Panc1 (cell line): ENCODE measurements at regions not wholly inside any gene's neighbourhood (a gene's known extent, or its start where the extent isn't known, plus 50 kb on each side); places are given as distances from the start of the nearest gene placed in this dataset.

Experiments
- CTCF ChIP-seq: fragments of 450-650 bp; IDR thresholded peaks from 2 replicates; pipeline ENCODE4 v1.5.1; 2017; ENCODE audit warnings: mild to moderate bottlenecking
- POLR2AphosphoS5 ChIP-seq: IDR thresholded peaks from 2 replicates; pipeline ENCODE4 v1.6.1; 2012; ENCODE audit warnings: mild to moderate bottlenecking, low read depth, low read length, moderate library complexity
- REST ChIP-seq, 2 experiments: IDR thresholded peaks; 2 replicates each; pipeline ENCODE4 v1.6.1; 2011 to 2012; ENCODE audit warnings: low read depth in 2 of 2, control low read depth in 1 of 2, low read length in 1 of 2, mild to moderate bottlenecking in 1 of 2, moderate library complexity in 1 of 2; ENCODE audit not compliant: insufficient read depth in 1 of 2

- TF ChIP-seq CTCF (no peak), REST (IDR thresholded peaks at IDR 0.05; ENCODE audit: insufficient read depth in 1 of 2, low read depth in 2 of 2, low read length in 1 of 2) (no peak), POLR2AphosphoS5 (no peak)
Measured at GRCh38 chrX:129092757-129093156, 430.5 kb downstream of the SMARCA1 start.
